GM12878 (cell line): ENCODE measurements at regions not wholly inside any gene's neighbourhood (a gene's known extent, or its start where the extent isn't known, plus 50 kb on each side); places are given as distances from the start of the nearest gene placed in this dataset.

Experiments used
- ATAC-seq: fragments of 200-7000 bp; cut with Tn5 transposase; 3 replicates; pipeline ENCODE4 v1.9.1; 2020; ENCODE audit warnings: mild to moderate bottlenecking, moderate library complexity
- BruUV-seq: library from RNA; stranded (reverse); fragments of 400-500 nt; replicated peaks from 2 replicates; lab custom pipeline; 2021; lab: Mats Ljungman, UMichigan
- CTCF ChIA-PET: fragments of 300-600 bp; sonication (Branson Sonifier 250); formaldehyde crosslinking; extraction: SDS; loops from one replicate; lab custom pipeline; 2021; ENCODE audit warnings: inconsistent platforms; lab: Yijun Ruan, JAX
- POLR2A ChIA-PET: fragments of 350-600 bp; formaldehyde crosslinking; extraction: SDS; loops from one replicate; lab custom pipeline; 2021; ENCODE audit warnings: inconsistent platforms; lab: Charles Lee
- RAD21 ChIA-PET: fragments of 300-600 bp; sonication (Branson Sonifier 250); formaldehyde crosslinking; loops from one replicate; lab custom pipeline; 2023; ENCODE audit warnings: antibody characterized with exemption; ENCODE audit not compliant: unreplicated experiment; lab: Charles Lee
- SMC1A ChIA-PET: fragments of 300-600 bp; sonication (Branson Sonifier 250); formaldehyde crosslinking; loops from one replicate; lab custom pipeline; 2023; ENCODE audit not compliant: unreplicated experiment, uncharacterized antibody; lab: Charles Lee
- DNase-seq: peaks from one replicate; pipeline ENCODE4 v3.0.0-alpha.2; 2011; ENCODE audit warnings: low read depth, low spot score
- FAIRE-seq: peaks from 3 replicates; lab custom pipeline; 2011; peaks lifted over from hg19 to GRCh38; lab: Jason Lieb, UNC
- H2AFZ ChIP-seq: 2 replicates; pipeline ENCODE4 v1.6.0; 2011; ENCODE audit warnings: low read depth, low read length, control low read depth; ENCODE audit not compliant: control insufficient read depth
- H3K27ac ChIP-seq: 2 replicates; pipeline ENCODE4 v1.5.1; 2011; ENCODE audit warnings: control low read depth; ENCODE audit not compliant: control insufficient read depth, insufficient read depth
- H3K27me3 ChIP-seq, 2 experiments: replicated peaks in 1 of 2; 2 replicates each; pipeline versions ENCODE4 v1.6.0 to v1.6.1; 2011; ENCODE audit warnings: low read length in 1 of 2; ENCODE audit not compliant: control insufficient read depth in 2 of 2, insufficient read depth in 2 of 2
- H3K36me3 ChIP-seq, 2 experiments: 2 replicates each; pipeline ENCODE4 v1.5.1; 2011; ENCODE audit warnings: low read length in 1 of 2; ENCODE audit not compliant: control insufficient read depth in 2 of 2, insufficient read depth in 2 of 2
- H3K4me1 ChIP-seq: 2 replicates; pipeline ENCODE4 v1.6.1; 2011; ENCODE audit warnings: mild to moderate bottlenecking, low read length, moderate library complexity, mixed read lengths; ENCODE audit not compliant: control insufficient read depth, insufficient read depth
- H3K4me2 ChIP-seq: 2 replicates; pipeline ENCODE4 v1.6.0; 2011; ENCODE audit warnings: control low read depth; ENCODE audit not compliant: control insufficient read depth, insufficient read depth
- H3K4me3 ChIP-seq: fragments of 200-600 bp; sonication (generic); 2 replicates; pipeline ENCODE4 v1.5.1; 2016
- H3K79me2 ChIP-seq: 2 replicates; pipeline ENCODE4 v1.6.0; 2011; ENCODE audit warnings: low read length; ENCODE audit not compliant: control insufficient read depth, insufficient read depth
- H3K9ac ChIP-seq: 2 replicates; pipeline ENCODE4 v1.8.0; 2011; ENCODE audit warnings: low read length, control low read depth, mixed read lengths; ENCODE audit not compliant: control insufficient read depth, insufficient read depth
- H3K9me3 ChIP-seq: replicated peaks from 3 replicates; pipeline ENCODE4 v1.5.1; 2011; ENCODE audit warnings: mild to moderate bottlenecking, low read length; ENCODE audit not compliant: control insufficient read depth, insufficient read depth
- H4K20me1 ChIP-seq: 2 replicates; pipeline ENCODE4 v1.6.0; 2011; ENCODE audit not compliant: control insufficient read depth, insufficient read depth
- ATF2 ChIP-seq: IDR thresholded peaks from 2 replicates; pipeline ENCODE4 v1.6.1; 2012; ENCODE audit warnings: low read length, inconsistent platforms
- BMI1 ChIP-seq: fragments of 450-650 bp; IDR thresholded peaks from 2 replicates; pipeline ENCODE4 v1.6.1; 2016; ENCODE audit warnings: mild to moderate bottlenecking, moderate library complexity, borderline replicate concordance
- CBX3 ChIP-seq: fragments of 200-600 bp; sonication (generic); IDR thresholded peaks from 2 replicates; pipeline ENCODE4 v1.6.1; 2016; ENCODE audit warnings: low read depth, borderline replicate concordance
- CBX5 ChIP-seq: sonication (generic); IDR thresholded peaks from 2 replicates; pipeline ENCODE4 v1.6.1; 2016; ENCODE audit warnings: low read depth, moderate library complexity, mild to moderate bottlenecking, inconsistent platforms
- CHD2 ChIP-seq: IDR thresholded peaks from 2 replicates; pipeline ENCODE4 v1.6.1; 2011; ENCODE audit warnings: low read depth, low read length, improper control_type of control experiment, borderline replicate concordance
- DPF2 ChIP-seq: fragments of 450-650 bp; IDR thresholded peaks from 2 replicates; pipeline ENCODE4 v1.6.1; 2017; ENCODE audit warnings: mild to moderate bottlenecking
- ESRRA ChIP-seq: IDR thresholded peaks from 2 replicates; pipeline ENCODE4 v1.6.1; 2012; ENCODE audit warnings: mild to moderate bottlenecking, low read length, improper control_type of control experiment
- FOXK2 ChIP-seq: fragments of 450-650 bp; IDR thresholded peaks from 2 replicates; pipeline ENCODE4 v1.6.1; 2017; ENCODE audit warnings: mild to moderate bottlenecking, moderate library complexity
- HDAC6 ChIP-seq: fragments of 200-600 bp; sonication (generic); IDR thresholded peaks from one replicate; pipeline ENCODE4 v1.8.0; 2017; ENCODE audit warnings: antibody characterized with exemption; ENCODE audit not compliant: unreplicated experiment
- IKZF1 ChIP-seq: fragments of 450-650 bp; conservative IDR thresholded peaks from 2 replicates; pipeline ENCODE4 v1.6.1; 2017; ENCODE audit warnings: antibody characterized with exemption, mild to moderate bottlenecking
- MYB ChIP-seq: fragments of 150-350 bp; IDR thresholded peaks from 2 replicates; pipeline ENCODE4 v1.6.1; 2014; ENCODE audit warnings: mild to moderate bottlenecking, low read depth, low read length, borderline replicate concordance
- POLR2AphosphoS5 ChIP-seq: IDR thresholded peaks from 2 replicates; pipeline ENCODE4 v1.6.1; 2011; ENCODE audit warnings: mild to moderate bottlenecking, low read length, inconsistent platforms
- PRDM15 ChIP-seq: fragments of 450-650 bp; formaldehyde crosslinking; IDR thresholded peaks from 2 replicates; pipeline ENCODE4 v1.4.0; 2020; ENCODE audit warnings: mild to moderate bottlenecking, moderate library complexity
- RAD21 ChIP-seq: IDR thresholded peaks from 2 replicates; pipeline ENCODE4 v1.6.1; 2011; ENCODE audit warnings: mild to moderate bottlenecking, low read depth, low read length, moderate library complexity; ENCODE audit not compliant: insufficient read depth
- SIN3A ChIP-seq: IDR thresholded peaks from 2 replicates; pipeline ENCODE4 v1.6.1; 2012; ENCODE audit warnings: low read depth, low read length, improper control_type of control experiment
- SKIL ChIP-seq: fragments of 450-650 bp; IDR thresholded peaks from 2 replicates; pipeline ENCODE4 v1.6.1; 2017; ENCODE audit warnings: mild to moderate bottlenecking, low read depth, inconsistent platforms; ENCODE audit not compliant: poor library complexity, severe bottlenecking
- STAT1 ChIP-seq: fragments of 450-650 bp; conservative IDR thresholded peaks from 2 replicates; pipeline ENCODE4 v1.6.1; 2014; ENCODE audit warnings: antibody characterized with exemption, mild to moderate bottlenecking
- TBL1XR1 ChIP-seq: IDR thresholded peaks from 2 replicates; pipeline ENCODE4 v1.6.1; 2012; ENCODE audit warnings: low read depth, low read length, improper control_type of control experiment
- ZNF622 ChIP-seq: fragments of 450-650 bp; IDR thresholded peaks from 2 replicates; pipeline ENCODE4 v1.6.1; 2017; ENCODE audit warnings: mild to moderate bottlenecking, inconsistent platforms
- WGBS: methylation state at CpG from one replicate; pipeline ENCODE4 v1.1.6; 2016; ENCODE audit warnings: low lambda C conversion rate; ENCODE audit not compliant: insufficient replicate concordance, insufficient coverage; ENCODE audit errors: missing lambda C conversion rate; 5-methylcytosine and 5-hydroxymethylcytosine counted together
- in situ Hi-C: fragments of 300-500 bp; cut with MboI; formaldehyde crosslinking; loops from 9 replicates; pipeline ENCODE4 v1.14.3; 2018; ENCODE audit warnings: mixed read lengths
- intact Hi-C: fragments of 100-400 bp; cut with micrococcal nuclease; formaldehyde crosslinking; loops from one replicate; pipeline ENCODE4 v1.14.2; 2022; ENCODE audit not compliant: unreplicated experiment

- TF ChIP-seq ATF2 (no peak), STAT1 (no peak), ZNF622 (no peak)
Measured at GRCh38 chr2:12397854-12398253, 318.9 kb upstream of the TRIB2 start (continued).

GRCh38 chr2:12399240-12399639, 317.5 kb upstream of the TRIB2 start:
- H3K4me3 ChIP-seq = no peak overlapping the region
- SMC1A ChIA-PET = interaction anchor here (0.9 kb wide), 1 partner anchor 214 kb away, joined by 4 read pairs; no protein-coding TSS in a partner anchor
- WGBS = 64% methylated on average over 3 of the region's 3 CpGs
- H3K27me3 ChIP-seq = no peaks in the 10 kb centered on the region
- CTCF ChIA-PET = interaction anchor here (1.5 kb wide), 1 partner anchor 17 kb away, joined by 3 read pairs; no protein-coding TSS in a partner anchor
- ATAC-seq = no peak
- H3K9ac ChIP-seq = no peak overlapping the region
- RAD21 ChIA-PET = no interaction called here
- no peak for FAIRE-seq
- no peak overlapping the region for H3K27ac ChIP-seq
- no peak overlapping the region for H2AFZ ChIP-seq
- no peaks in the 10 kb centered on the region for H4K20me1 ChIP-seq
- BruUV-seq = no TSS peak
- H3K79me2 ChIP-seq = no peaks in the 10 kb centered on the region
- H3K4me2 ChIP-seq = no peak overlapping the region
- no peak for DNase-seq
- intact Hi-C loops = no loop called here
- H3K4me1 ChIP-seq = no peaks in the 10 kb centered on the region
- peaks cover 16% of the 10 kb centered on the region; the same call in 2 of the 3 replicates for H3K9me3 ChIP-seq
- H3K36me3 ChIP-seq = no peaks in the 10 kb centered on the region
- POLR2A ChIA-PET = no interaction called here
- in situ Hi-C loops = no loop called here
- no peak for TF ChIP-seq TBL1XR1
- no peak for TF ChIP-seq HDAC6
- no peak for TF ChIP-seq MYB
- no peak for TF ChIP-seq ESRRA
- TF ChIP-seq SIN3A = no peak
- no peak for TF ChIP-seq CBX3
- TF ChIP-seq RAD21 = no peak
- no peak for TF ChIP-seq CHD2
- TF ChIP-seq IKZF1 = no peak
- no peak for TF ChIP-seq SKIL
- TF ChIP-seq CBX5 = no peak
- no peak for TF ChIP-seq POLR2AphosphoS5
- no peak for TF ChIP-seq PRDM15 (CRISPR knock-in tag)
- no peak for TF ChIP-seq FOXK2
- no peak for TF ChIP-seq BMI1
- no peak for TF ChIP-seq DPF2
